LNCAP (cell line): ENCODE measurements at regions not wholly inside any gene's neighbourhood (a gene's known extent, or its start where the extent isn't known, plus 50 kb on each side); places are given as distances from the start of the nearest gene placed in this dataset.

ENCODE experiments used
- TF ChIP-seq, protein P1 (sequence below): fragments of 450-650 bp; IDR thresholded peaks from 2 replicates; pipeline ENCODE4 v1.5.1; 2017; ENCODE audit warnings: mild to moderate bottlenecking

GRCh38 chr3:159924411-159924810, 64.2 kb upstream of the IL12A start:
- TF ChIP-seq, protein P1, sequence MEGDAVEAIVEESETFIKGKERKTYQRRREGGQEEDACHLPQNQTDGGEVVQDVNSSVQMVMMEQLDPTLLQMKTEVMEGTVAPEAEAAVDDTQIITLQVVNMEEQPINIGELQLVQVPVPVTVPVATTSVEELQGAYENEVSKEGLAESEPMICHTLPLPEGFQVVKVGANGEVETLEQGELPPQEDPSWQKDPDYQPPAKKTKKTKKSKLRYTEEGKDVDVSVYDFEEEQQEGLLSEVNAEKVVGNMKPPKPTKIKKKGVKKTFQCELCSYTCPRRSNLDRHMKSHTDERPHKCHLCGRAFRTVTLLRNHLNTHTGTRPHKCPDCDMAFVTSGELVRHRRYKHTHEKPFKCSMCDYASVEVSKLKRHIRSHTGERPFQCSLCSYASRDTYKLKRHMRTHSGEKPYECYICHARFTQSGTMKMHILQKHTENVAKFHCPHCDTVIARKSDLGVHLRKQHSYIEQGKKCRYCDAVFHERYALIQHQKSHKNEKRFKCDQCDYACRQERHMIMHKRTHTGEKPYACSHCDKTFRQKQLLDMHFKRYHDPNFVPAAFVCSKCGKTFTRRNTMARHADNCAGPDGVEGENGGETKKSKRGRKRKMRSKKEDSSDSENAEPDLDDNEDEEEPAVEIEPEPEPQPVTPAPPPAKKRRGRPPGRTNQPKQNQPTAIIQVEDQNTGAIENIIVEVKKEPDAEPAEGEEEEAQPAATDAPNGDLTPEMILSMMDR, result no peak

DNA sequence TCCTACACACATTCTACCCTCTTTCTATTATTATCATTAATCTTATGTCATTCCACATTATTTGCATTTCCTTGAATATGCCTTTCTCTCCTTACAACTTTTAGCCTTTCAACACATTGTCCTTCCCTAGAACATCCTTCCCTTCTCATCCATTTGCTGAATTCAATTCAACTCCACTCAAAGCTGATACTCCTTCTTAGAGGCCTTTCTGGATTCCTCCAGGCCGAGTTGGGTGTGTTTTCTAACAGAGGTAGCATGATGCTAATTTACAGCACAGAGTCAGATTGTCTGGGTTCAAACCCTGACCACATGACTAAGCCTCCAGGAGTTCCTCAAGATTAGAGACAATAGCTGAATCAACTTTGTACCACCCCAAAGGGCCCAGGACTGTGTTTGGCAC, 63.4 kb upstream of the IL12A start:
- TF ChIP-seq, protein P1, result no peak

DNA sequence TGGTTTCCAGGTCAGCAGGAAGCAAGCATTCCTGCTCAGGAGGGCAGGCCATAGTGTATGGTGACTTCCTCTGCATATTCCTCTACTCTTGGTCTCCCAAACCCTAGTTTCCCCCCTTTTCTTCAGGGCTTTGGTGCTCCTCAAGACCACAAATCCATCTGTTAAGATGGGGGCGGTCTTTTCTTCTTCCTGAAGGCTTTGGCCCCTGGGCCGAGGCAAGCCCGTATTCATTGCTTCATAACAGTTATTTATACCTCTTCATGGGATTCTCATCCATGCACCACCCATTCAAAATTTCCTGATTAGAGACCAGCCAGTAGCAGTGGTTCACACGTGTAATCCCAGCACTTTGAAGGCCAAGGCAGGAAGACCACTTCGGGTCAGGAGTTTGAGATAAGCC, 62.1 kb upstream of the IL12A start:
- TF ChIP-seq, protein P1, result no peak

GRCh38 chr3:159928071-159928491, 60.6 kb upstream of the IL12A start:
- TF ChIP-seq, protein P1, result no peak

- TF ChIP-seq, protein P1, result no peak
These were observed 60.0 kb upstream of the IL12A start for GRCh38 chr3:159928666-159929065.

DNA sequence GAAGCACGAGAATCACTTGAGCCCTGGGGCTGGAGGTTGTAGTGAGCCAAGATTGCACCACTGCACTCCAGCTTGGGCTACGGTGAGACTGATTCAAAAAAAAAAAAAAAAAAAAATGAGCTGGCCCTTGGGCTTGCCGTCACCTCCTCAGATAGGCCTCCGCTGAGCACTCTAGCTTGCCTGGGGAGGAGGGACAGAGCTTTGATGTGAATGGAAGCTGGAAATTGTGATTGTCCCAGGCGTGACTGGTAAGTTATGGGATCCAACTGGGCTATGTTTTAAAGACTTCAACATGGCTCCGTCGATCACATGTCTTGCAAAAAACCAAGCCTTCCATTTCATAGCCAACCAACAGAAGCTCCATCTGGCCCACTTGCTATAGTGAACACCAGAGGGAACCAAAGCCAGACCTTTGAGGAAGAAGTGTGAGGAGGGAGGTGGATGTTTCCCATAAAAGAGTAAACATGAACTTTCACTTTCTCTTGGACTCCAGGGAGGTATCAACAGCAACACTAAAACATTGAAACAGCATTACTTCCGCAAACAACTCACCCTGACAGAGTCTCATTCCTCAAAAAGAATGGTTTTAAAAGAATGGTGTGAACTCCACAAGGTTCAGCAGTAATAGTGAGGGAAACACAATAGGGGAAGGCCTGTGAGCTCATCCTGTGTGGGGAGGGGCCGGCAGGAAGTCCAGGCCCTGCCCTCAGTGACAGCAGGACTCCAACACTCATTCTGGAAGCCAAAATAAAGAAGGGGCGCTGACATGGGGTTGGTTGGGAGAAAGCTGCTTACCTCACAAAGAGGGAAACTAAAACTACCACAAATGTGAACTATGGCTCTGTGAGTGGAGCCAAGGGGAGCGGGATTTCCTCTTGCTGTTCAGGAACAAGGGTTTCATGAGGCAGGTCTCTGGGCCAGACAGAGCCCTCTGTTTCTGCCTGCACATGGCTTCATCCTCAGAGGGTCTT, 59.2 kb upstream of the IL12A start:
- TF ChIP-seq, protein P1, result no peak; the same call in 1 of the 2 replicates

GRCh38 chr3:159934216-159934615, 54.4 kb upstream of the IL12A start:
- TF ChIP-seq, protein P1, result no peak
